GM13976 (cell line): ENCODE measurements at regions not wholly inside any gene's neighbourhood (a gene's known extent, or its start where the extent isn't known, plus 50 kb on each side); places are given as distances from the start of the nearest gene placed in this dataset.
"Not testable (repeated sequence)": the region's sequence is repeated elsewhere in the genome, so short reads cannot be mapped to it uniquely, and the experiment has no call there.

Source experiments
- DNase-seq: peaks from one replicate; pipeline ENCODE4 v3.0.0; 2012; ENCODE audit warnings: low spot score
- in situ Hi-C: fragments of 300-500 bp; cut with MboI; formaldehyde crosslinking; loops from one replicate; pipeline ENCODE4 v1.12.0; 2022; ENCODE audit warnings: low sequenced_read_pairs, mixed read lengths, inconsistent platforms; ENCODE audit not compliant: unreplicated experiment
- TF ChIP-seq, protein P1 (sequence below): IDR thresholded peaks from 2 replicates; pipeline ENCODE4 v1.5.1; 2012; ENCODE audit warnings: borderline replicate concordance, mild to moderate bottlenecking; ENCODE audit not compliant: insufficient read depth; ENCODE audit errors: extremely low read depth, missing control alignments, control extremely low read depth

DNA sequence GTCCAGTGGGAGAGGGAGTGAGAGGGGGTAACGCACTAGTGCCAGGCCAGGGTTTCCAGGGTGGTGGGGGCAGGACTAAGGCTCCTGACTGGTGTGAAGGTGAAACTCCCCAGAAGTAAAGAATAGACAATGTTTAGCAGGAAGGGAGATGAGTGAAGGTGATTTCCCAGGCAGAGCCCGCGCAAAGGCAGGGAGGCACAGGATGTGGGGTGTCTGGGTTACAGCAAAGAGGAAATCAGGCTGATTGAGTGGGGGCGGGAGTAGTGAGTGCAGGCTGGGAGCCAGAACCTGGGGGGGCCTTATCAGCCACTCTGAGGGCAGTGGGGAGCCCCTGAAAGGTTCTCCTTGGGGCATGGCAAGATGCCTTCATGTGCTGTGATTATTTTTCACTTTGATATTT lies 167.5 kb downstream of the UTP18 start:
- TF ChIP-seq, protein P1, sequence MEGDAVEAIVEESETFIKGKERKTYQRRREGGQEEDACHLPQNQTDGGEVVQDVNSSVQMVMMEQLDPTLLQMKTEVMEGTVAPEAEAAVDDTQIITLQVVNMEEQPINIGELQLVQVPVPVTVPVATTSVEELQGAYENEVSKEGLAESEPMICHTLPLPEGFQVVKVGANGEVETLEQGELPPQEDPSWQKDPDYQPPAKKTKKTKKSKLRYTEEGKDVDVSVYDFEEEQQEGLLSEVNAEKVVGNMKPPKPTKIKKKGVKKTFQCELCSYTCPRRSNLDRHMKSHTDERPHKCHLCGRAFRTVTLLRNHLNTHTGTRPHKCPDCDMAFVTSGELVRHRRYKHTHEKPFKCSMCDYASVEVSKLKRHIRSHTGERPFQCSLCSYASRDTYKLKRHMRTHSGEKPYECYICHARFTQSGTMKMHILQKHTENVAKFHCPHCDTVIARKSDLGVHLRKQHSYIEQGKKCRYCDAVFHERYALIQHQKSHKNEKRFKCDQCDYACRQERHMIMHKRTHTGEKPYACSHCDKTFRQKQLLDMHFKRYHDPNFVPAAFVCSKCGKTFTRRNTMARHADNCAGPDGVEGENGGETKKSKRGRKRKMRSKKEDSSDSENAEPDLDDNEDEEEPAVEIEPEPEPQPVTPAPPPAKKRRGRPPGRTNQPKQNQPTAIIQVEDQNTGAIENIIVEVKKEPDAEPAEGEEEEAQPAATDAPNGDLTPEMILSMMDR = no peak
- in situ Hi-C loops = no loop called here
- peak; percentile 51 for DNase-seq

DNA sequence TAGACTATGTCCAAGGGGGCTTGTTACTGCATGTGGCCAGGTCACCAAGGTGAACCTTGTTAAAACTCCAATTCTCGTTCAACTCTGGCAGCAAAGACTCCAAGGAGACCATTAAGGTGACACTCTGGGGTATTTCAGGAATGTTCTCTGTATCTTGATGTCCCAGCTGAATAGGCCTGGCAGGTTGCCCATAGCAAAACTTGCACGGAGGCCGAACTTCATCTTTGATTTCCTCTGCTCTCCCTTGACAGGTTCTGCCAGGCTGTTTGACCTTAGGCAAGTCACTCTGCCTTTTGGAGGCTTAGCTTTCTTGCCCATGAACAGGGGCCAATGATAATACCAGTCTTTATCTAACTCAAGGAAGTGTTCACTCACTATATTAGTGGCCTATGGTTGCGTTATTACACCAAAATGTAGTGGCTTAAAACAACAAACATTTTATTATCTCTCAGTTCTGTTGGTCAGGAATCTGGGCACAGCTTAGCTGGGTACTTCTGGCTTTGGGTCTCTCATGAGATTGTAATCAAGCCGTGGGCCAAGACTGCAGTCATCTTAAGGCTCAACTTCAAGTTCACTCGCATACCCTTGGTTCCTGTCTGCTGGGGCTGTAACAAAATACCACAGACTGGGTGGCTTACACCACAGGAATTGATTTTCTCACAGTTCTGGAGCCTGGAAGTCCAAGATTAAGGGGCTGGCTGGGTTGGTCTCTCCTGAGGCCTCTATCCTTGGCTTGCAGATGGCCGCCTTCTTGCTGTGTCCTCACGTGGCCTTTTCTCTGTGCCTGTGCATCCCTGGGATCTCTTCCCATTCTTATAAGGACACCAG lies 168.5 kb downstream of the UTP18 start:
- in situ Hi-C loops = no loop called here
- no peak for DNase-seq
- TF ChIP-seq, protein P1 = no peak

DNA sequence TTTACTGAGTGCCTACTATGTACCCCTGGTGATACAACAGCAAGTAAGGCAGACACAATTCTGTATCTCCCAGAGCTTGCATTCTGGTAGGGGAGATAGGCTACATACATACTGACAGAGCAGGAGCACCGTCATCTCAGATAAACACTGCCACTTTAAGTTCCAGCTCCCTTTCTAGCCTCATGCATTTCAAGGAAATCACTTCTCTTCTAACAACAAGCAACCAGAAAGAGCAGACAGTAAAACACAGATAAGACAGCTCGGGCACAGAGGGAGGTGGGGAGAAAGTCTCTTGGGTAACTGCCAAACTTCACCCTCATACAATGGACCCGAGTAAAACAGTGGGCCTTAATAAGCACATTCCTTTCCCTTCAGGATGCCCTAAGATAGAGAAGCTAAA lies 169.6 kb downstream of the UTP18 start:
- in situ Hi-C loops, DNase-seq: not testable (repeated sequence)

DNA sequence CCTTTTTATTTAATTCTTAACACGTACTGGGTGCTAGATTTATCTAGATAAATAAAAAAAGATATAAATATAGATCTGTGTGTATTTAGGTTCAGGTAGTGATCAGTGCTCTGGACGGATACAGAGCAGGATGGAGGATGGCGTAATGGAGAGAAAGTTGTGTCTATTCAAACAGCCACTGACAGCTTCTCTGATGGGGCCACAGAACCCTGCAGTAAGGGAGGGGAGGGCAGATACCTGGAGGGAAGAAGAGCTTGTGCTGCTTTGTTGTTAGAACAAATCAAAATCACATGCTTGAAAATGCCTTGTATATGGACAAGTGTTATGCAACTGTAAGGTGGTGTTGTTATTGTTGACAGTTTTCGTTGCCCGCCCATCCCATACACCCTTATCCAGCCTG lies 170.2 kb downstream of the UTP18 start:
- TF ChIP-seq, protein P1 = no peak
- in situ Hi-C loops = no loop called here
- no peak for DNase-seq

DNA sequence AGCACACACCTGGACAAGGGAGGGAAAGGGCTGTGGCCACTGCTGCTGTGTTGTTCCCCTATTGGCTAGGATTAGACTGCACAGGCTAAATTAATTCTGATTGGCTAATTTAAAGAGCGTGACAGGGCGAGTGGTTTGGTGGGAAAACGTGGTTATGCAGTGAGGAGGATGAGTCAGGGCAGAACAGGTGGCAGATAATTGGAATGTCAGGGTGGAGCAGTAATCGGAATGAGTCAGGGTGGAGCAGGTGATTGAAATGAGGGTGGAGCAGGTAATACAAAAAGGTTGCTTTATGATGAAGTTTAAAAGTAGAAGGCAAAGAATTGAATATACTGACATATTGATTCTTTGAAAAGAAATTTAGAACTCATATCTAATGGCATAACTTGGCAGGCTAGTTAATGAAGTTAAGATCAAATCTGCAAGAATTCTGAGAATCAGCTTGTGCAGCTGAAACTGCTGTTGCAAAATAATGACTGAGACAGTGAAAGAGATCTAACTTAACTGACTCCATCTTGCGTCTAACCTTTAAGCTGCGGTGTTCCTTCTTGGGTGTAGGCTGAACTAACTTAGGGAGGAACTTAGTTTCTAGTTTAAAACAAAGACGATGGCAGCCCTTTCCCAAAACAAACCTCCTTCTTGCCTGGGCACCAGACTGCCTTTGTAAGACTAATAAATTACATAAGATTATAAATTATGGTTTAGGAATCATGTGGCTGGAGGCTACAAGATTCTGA lies 174.3 kb downstream of the UTP18 start:
- DNase-seq = no peak
- in situ Hi-C loops = no loop called here
- TF ChIP-seq, protein P1 = no peak

DNA sequence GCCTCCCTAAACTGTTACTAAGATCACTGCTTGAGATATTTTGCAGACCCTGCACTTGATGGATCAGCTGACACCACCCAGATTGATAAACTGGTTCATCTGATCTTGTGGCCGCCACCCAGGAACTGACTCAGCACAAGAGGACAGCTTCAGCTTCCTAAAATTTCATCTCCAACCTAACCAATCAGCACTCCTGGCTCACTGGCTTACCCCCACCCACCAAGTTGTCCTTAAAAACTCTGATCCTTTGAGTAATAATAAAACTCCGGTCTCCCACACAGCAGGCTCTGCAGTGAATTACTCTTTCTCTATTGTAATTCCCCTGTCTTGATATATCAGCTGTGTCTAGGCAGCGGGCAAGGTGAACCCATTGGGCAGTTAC lies 174.8 kb downstream of the UTP18 start:
- no peak for DNase-seq
- in situ Hi-C loops = no loop called here
- TF ChIP-seq, protein P1 = no peak

DNA sequence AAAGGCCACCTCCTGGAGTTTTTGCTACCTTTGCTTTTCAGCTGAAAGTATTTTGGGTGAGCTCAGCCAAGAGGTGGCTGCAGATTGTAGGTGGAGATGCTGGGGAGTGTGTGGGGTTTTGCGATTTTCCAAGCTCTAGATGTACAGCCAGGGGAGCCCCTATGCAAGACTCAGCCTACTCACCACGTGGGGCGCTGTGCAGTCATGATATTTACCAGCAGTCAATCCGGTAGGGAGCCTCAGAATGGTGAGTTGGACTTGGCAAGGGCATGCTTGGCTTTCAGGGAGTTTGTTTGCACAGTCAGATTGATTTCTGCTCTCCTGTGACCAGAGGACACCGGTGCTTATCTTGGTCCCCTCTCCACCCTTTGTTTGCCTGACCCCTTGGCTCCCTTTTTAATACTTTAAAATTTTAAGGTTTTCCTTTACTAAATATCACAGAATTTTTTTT lies 175.3 kb downstream of the UTP18 start:
- TF ChIP-seq, protein P1 = peak; percentile 29
- in situ Hi-C loops = no loop called here
- peak; percentile 21 for DNase-seq
